CD8-positive, alpha-beta memory T cell (primary cell): ENCODE measurements at regions not wholly inside any gene's neighbourhood (a gene's known extent, or its start where the extent isn't known, plus 50 kb on each side); places are given as distances from the start of the nearest gene placed in this dataset.
"Not testable (repeated sequence)": the region's sequence is repeated elsewhere in the genome, so short reads cannot be mapped to it uniquely, and the experiment has no call there.

ENCODE experiments used
- CTCF ChIA-PET: fragments of 350-600 bp; sonication (Branson Sonifier 250); formaldehyde crosslinking; loops from one replicate; lab custom pipeline; 2021; ENCODE audit warnings: antibody characterized with exemption; lab: Charles Lee
- POLR2A ChIA-PET: fragments of 350-600 bp; sonication (Branson Sonifier 250); formaldehyde crosslinking; loops from one replicate; lab custom pipeline; 2021; ENCODE audit warnings: antibody characterized with exemption; lab: Charles Lee
- DNase-seq, 5 donors: peaks; one replicate each; pipeline versions ENCODE4 v3.0.0 to v3.0.0-alpha.2; 2020 to 2022; ENCODE audit warnings: mixed read lengths in 1 of 5
- H3K27ac ChIP-seq: one replicate; pipeline ENCODE4 v1.7.0; 2013; ENCODE audit warnings: low read depth, mild to moderate bottlenecking, low read length, moderate library complexity
- H3K27me3 ChIP-seq: 2 replicates; pipeline ENCODE4 v1.7.0; 2013; ENCODE audit warnings: low read length, mild to moderate bottlenecking; ENCODE audit not compliant: insufficient read depth, poor library complexity, severe bottlenecking
- H3K36me3 ChIP-seq: 2 replicates; pipeline ENCODE4 v1.7.0; 2013; ENCODE audit warnings: mild to moderate bottlenecking, low read length, moderate library complexity; ENCODE audit not compliant: insufficient read depth
- H3K4me1 ChIP-seq: 2 replicates; pipeline ENCODE4 v1.7.0; 2013; ENCODE audit warnings: mild to moderate bottlenecking, low read length, moderate library complexity; ENCODE audit not compliant: insufficient read depth
- H3K4me3 ChIP-seq: 2 replicates; pipeline ENCODE4 v1.7.0; 2013; ENCODE audit warnings: mild to moderate bottlenecking, low read length
- H3K9me3 ChIP-seq: 2 replicates; pipeline ENCODE4 v1.7.0; 2013; ENCODE audit warnings: mild to moderate bottlenecking, low read length
- H3K27ac Mint-ChIP-seq, 8 donors: one replicate each; pipeline ENCODE4 v1.8.0; 2020 to 2021; ENCODE audit warnings: mixed read lengths in 8 of 8, mild to moderate bottlenecking in 6 of 8, inconsistent platforms in 3 of 8, moderate library complexity in 3 of 8
- H3K27me3 Mint-ChIP-seq, 2 donors: one replicate each; pipeline ENCODE4 v1.8.0; 2020 to 2021; ENCODE audit warnings: mixed read lengths in 2 of 2, mild to moderate bottlenecking in 1 of 2, moderate library complexity in 1 of 2
- H3K36me3 Mint-ChIP-seq, 3 donors: one replicate each; pipeline ENCODE4 v1.8.0; 2020 to 2021; ENCODE audit warnings: mixed read lengths in 3 of 3, inconsistent platforms in 1 of 3, mild to moderate bottlenecking in 1 of 3
- H3K4me1 Mint-ChIP-seq, 3 donors: one replicate each; pipeline ENCODE4 v1.8.0; 2020 to 2021; ENCODE audit warnings: mixed read lengths in 3 of 3, inconsistent platforms in 1 of 3, mild to moderate bottlenecking in 1 of 3
- H3K4me3 Mint-ChIP-seq, 7 donors: one replicate each; pipeline ENCODE4 v1.8.0; 2020 to 2021; ENCODE audit warnings: mixed read lengths in 7 of 7, mild to moderate bottlenecking in 6 of 7, moderate library complexity in 4 of 7, inconsistent platforms in 2 of 7
- H3K9me3 Mint-ChIP-seq, 5 donors: one replicate each; pipeline ENCODE4 v1.8.0; 2020 to 2022; ENCODE audit warnings: mixed read lengths in 5 of 5, mild to moderate bottlenecking in 3 of 5, moderate library complexity in 2 of 5, inconsistent platforms in 1 of 5

GRCh38 chr7:116373229-116373628 is 126.3 kb upstream of the CAV2 start:
- H3K9me3 ChIP-seq, H3K9me3 Mint-ChIP-seq, H3K27me3 ChIP-seq, H3K4me3 ChIP-seq, H3K27ac Mint-ChIP-seq, CTCF ChIA-PET, H3K4me1 Mint-ChIP-seq, H3K36me3 Mint-ChIP-seq, DNase-seq, H3K27ac ChIP-seq, H3K36me3 ChIP-seq, H3K4me3 Mint-ChIP-seq, H3K4me1 ChIP-seq, POLR2A ChIA-PET: not testable (repeated sequence)
- peaks cover 3 to 18% of the 10 kb centered on the region in 2 donors for H3K27me3 Mint-ChIP-seq

GRCh38 chr7:116377721-116378120 is 121.8 kb upstream of the CAV2 start:
- ChIA-PET CTCF (no interaction called here), POLR2A (no interaction called here)
- Histone ChIP-seq H3K4me3 (no peak overlapping the region), H3K9me3 (no peaks in the 10 kb centered on the region), H3K36me3 (no peaks in the 10 kb centered on the region), H3K27me3 (no peaks in the 10 kb centered on the region), H3K4me1 (no peaks in the 10 kb centered on the region), H3K27ac (no peak overlapping the region)
- Mint-ChIP-seq H3K4me3 (no peak overlapping the region), H3K36me3 (no peaks in the 10 kb centered on the region), H3K9me3 (peaks cover 0 to 6% (median 0%) of the 10 kb centered on the region in 5 donors), H3K27ac (no peak overlapping the region), H3K4me1 (no peaks in the 10 kb centered on the region), H3K27me3 (peaks cover 3 to 13% of the 10 kb centered on the region in 2 donors)
- DNase-seq = no peak

DNA sequence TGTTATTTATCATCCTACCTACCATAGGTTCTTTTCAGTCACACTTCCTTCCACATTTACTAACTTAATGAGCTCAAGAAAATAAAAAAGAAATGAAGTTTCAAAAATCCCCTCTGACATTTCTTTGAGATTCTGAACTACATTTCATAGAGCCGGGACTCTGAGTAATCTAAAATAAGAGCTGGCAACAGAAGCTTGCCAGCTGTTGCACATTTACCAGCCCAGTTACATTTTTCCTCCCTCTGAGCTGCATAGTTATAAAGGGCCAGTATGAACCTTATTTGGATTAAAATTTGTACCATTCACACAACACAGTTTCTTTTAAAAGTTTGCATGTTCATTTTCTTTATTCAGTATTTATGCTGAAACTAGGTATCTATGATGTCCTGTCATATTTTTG is 119.5 kb upstream of the CAV2 start:
- CTCF ChIA-PET = no interaction called here

DNA sequence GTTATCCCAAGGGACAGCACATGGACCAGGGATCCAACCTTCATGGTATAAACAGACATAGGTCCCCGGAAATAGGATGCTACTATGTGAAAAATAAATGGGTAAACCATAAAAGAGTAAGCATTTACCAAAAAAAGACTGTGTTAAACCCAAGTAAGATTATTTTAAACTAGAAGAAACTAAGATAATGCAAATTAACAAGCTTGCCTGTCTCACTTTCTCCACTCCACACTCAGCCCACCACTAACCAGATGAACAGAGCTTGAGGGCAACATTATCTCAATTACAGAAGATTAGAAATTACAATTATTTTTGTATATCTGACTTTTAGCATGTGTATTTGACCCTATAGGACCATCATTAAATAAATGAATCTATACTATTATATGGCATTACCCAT is 117.2 kb upstream of the CAV2 start:
- Histone ChIP-seq H3K27ac (no peak overlapping the region), H3K4me3 (no peak overlapping the region), H3K27me3 (no peaks in the 10 kb centered on the region), H3K36me3 (no peaks in the 10 kb centered on the region), H3K4me1 (no peaks in the 10 kb centered on the region), H3K9me3 (no peaks in the 10 kb centered on the region)
- POLR2A ChIA-PET = no interaction called here
- Mint-ChIP-seq H3K27ac (no peak overlapping the region), H3K4me1 (no peaks in the 10 kb centered on the region), H3K4me3 (no peak overlapping the region), H3K9me3 (peaks cover 0 to 2% (median 0%) of the 10 kb centered on the region in 5 donors), H3K27me3 (peaks cover 0 to 22% of the 10 kb centered on the region in 2 donors), H3K36me3 (no peaks in the 10 kb centered on the region)
- no peak for DNase-seq
- CTCF ChIA-PET = no interaction called here

More for the DNA sequence above, 119.5 kb upstream of the CAV2 start:
- Histone ChIP-seq H3K4me3 (no peak overlapping the region), H3K36me3 (no peaks in the 10 kb centered on the region), H3K27me3 (no peaks in the 10 kb centered on the region), H3K9me3 (no peaks in the 10 kb centered on the region), H3K4me1 (no peaks in the 10 kb centered on the region), H3K27ac (no peak overlapping the region)
- H3K4me3 Mint-ChIP-seq = no peak overlapping the region
- H3K27me3 Mint-ChIP-seq = peaks cover 0 to 10% of the 10 kb centered on the region in 2 donors
- H3K36me3 Mint-ChIP-seq = no peaks in the 10 kb centered on the region
- POLR2A ChIA-PET = no interaction called here
- no peak overlapping the region for H3K27ac Mint-ChIP-seq
- no peaks in the 10 kb centered on the region for H3K4me1 Mint-ChIP-seq
- peaks cover 0 to 3% (median 0%) of the 10 kb centered on the region in 5 donors for H3K9me3 Mint-ChIP-seq
- no peak for DNase-seq

GRCh38 chr7:116384936-116385635 is 114.5 kb upstream of the CAV2 start:
- Histone ChIP-seq H3K36me3 (no peaks in the 10 kb centered on the region), H3K4me3 (no peak overlapping the region), H3K27me3 (no peaks in the 10 kb centered on the region), H3K9me3 (no peaks in the 10 kb centered on the region), H3K27ac (no peak overlapping the region), H3K4me1 (no peaks in the 10 kb centered on the region)
- H3K9me3 Mint-ChIP-seq = no peaks in the 10 kb centered on the region
- ChIA-PET POLR2A (no interaction called here), CTCF (no interaction called here)
- peaks cover 2 to 25% of the 10 kb centered on the region in 2 donors for H3K27me3 Mint-ChIP-seq
- no peak for DNase-seq
- no peak overlapping the region for H3K27ac Mint-ChIP-seq
- no peaks in the 10 kb centered on the region for H3K4me1 Mint-ChIP-seq
- no peaks in the 10 kb centered on the region for H3K36me3 Mint-ChIP-seq
- H3K4me3 Mint-ChIP-seq = no peak overlapping the region

DNA sequence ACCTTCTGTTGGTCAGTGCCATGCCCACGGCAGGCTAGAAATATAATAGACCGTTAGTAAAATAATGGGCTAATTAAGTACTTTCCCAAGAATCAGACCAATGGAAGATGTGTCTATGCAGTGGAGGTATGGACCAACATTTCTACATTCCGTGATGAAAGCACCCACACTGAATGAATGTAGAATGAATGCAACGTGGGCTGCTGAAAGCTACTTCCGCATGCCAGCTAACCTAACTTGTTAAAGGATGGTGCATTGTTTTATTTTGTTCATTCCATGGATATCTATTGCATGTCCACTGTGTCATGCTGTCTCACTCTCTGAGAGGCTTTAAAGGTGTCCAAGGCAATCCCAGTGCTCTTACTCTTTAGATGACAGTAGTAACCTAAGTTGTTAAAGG is 112.9 kb upstream of the CAV2 start:
- Mint-ChIP-seq H3K4me3 (no peak overlapping the region), H3K27ac (no peak overlapping the region), H3K36me3 (no peaks in the 10 kb centered on the region), H3K4me1 (no peaks in the 10 kb centered on the region), H3K9me3 (no peaks in the 10 kb centered on the region), H3K27me3 (peaks cover 5 to 21% of the 10 kb centered on the region in 2 donors)
- no peaks in the 10 kb centered on the region for H3K36me3 ChIP-seq
- H3K4me3 ChIP-seq = no peak overlapping the region
- no peaks in the 10 kb centered on the region for H3K4me1 ChIP-seq
- POLR2A ChIA-PET = no interaction called here
- no peaks in the 10 kb centered on the region for H3K27me3 ChIP-seq
- CTCF ChIA-PET = no interaction called here
- H3K9me3 ChIP-seq = no peaks in the 10 kb centered on the region
- no peak overlapping the region for H3K27ac ChIP-seq
- no peak for DNase-seq

- no peaks in the 10 kb centered on the region for H3K36me3 ChIP-seq
- H3K4me3 ChIP-seq = no peak overlapping the region
- H3K27ac Mint-ChIP-seq = no peak overlapping the region
- CTCF ChIA-PET = no interaction called here
- no peaks in the 10 kb centered on the region for H3K9me3 Mint-ChIP-seq
- H3K27me3 ChIP-seq = no peaks in the 10 kb centered on the region
- no peaks in the 10 kb centered on the region for H3K36me3 Mint-ChIP-seq
- peaks cover 5 to 15% of the 10 kb centered on the region in 2 donors for H3K27me3 Mint-ChIP-seq
- no peak for DNase-seq
- H3K4me1 ChIP-seq = no peaks in the 10 kb centered on the region
- no peak overlapping the region for H3K4me3 Mint-ChIP-seq
- no peak overlapping the region for H3K27ac ChIP-seq
- POLR2A ChIA-PET = no interaction called here
- no peaks in the 10 kb centered on the region for H3K4me1 Mint-ChIP-seq
- no peaks in the 10 kb centered on the region for H3K9me3 ChIP-seq
Measured at GRCh38 chr7:116390363-116390762, 109.2 kb upstream of the CAV2 start.

DNA sequence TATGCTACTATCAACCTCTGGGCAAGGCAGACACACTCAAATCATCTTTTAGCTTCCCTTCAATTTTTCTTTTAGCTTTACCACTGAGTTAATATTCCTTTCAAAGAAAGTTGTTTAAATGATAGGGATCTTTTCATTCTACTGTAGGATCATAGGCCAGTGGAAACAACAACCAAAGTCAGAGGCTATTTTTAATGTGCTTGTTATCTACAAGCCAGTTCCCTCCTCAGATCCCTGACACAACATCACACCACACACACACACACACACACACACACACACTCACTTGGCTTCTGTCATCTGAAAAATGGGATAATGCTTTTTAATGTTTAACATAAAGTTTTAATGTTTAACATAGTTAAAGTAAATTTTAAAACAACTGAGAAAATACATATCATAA is 106.7 kb upstream of the CAV2 start:
- Mint-ChIP-seq H3K9me3 (no peaks in the 10 kb centered on the region), H3K4me1 (no peaks in the 10 kb centered on the region), H3K27ac (no peak overlapping the region), H3K27me3 (peaks cover 3 to 5% of the 10 kb centered on the region in 2 donors), H3K4me3 (no peak overlapping the region), H3K36me3 (no peaks in the 10 kb centered on the region)
- DNase-seq = no peak
- ChIA-PET POLR2A (no interaction called here), CTCF (no interaction called here)
- Histone ChIP-seq H3K27me3 (no peaks in the 10 kb centered on the region), H3K9me3 (no peaks in the 10 kb centered on the region), H3K4me1 (no peaks in the 10 kb centered on the region), H3K36me3 (no peaks in the 10 kb centered on the region), H3K4me3 (no peak overlapping the region), H3K27ac (no peak overlapping the region)
